Astrocyte (in vitro differentiated cells and primary cell): ENCODE measurements at regions not wholly inside any gene's neighbourhood (a gene's known extent, or its start where the extent isn't known, plus 50 kb on each side); places are given as distances from the start of the nearest gene placed in this dataset.

Experiments
- DNase-seq: peaks from one replicate; pipeline ENCODE4 v3.0.0-alpha.2; 2010; ENCODE audit warnings: low read depth
- FAIRE-seq: peaks from 2 replicates; lab custom pipeline; 2011; peaks lifted over from hg19 to GRCh38; lab: Jason Lieb, UNC
- H2AFZ ChIP-seq: 2 replicates; pipeline ENCODE4 v1.6.0; 2012; ENCODE audit warnings: low read depth, low read length, inconsistent platforms
- H3K27ac ChIP-seq: 2 replicates; pipeline ENCODE4 v1.5.1; 2011; ENCODE audit warnings: low read depth, low read length, inconsistent platforms
- H3K27me3 ChIP-seq: 2 replicates; pipeline ENCODE4 v1.6.0; 2011; ENCODE audit warnings: low read length, inconsistent platforms; ENCODE audit not compliant: insufficient read depth
- H3K36me3 ChIP-seq: 2 replicates; pipeline ENCODE4 v1.5.1; 2011; ENCODE audit warnings: low read length, inconsistent platforms; ENCODE audit not compliant: insufficient read depth
- H3K4me1 ChIP-seq: 2 replicates; pipeline ENCODE4 v1.5.1; 2011; ENCODE audit warnings: low read length, inconsistent platforms; ENCODE audit not compliant: insufficient read depth
- H3K4me2 ChIP-seq: 2 replicates; pipeline ENCODE4 v1.6.0; 2012; ENCODE audit warnings: low read length, inconsistent platforms
- H3K4me3 ChIP-seq: 2 replicates; pipeline ENCODE4 v1.5.1; 2011; ENCODE audit warnings: low read depth, mild to moderate bottlenecking, low read length, inconsistent platforms; ENCODE audit not compliant: insufficient read depth
- H3K79me2 ChIP-seq: 2 replicates; pipeline ENCODE4 v1.6.0; 2012; ENCODE audit warnings: mild to moderate bottlenecking, low read length, inconsistent platforms; ENCODE audit not compliant: insufficient read depth
- H3K9ac ChIP-seq: 2 replicates; pipeline ENCODE4 v1.6.0; 2012; ENCODE audit warnings: mild to moderate bottlenecking, low read length, inconsistent platforms
- H3K9me3 ChIP-seq: 2 replicates; pipeline ENCODE4 v1.5.1; 2012; ENCODE audit warnings: low read depth, mild to moderate bottlenecking, low read length, inconsistent platforms; ENCODE audit not compliant: insufficient read depth
- H4K20me1 ChIP-seq: 2 replicates; pipeline ENCODE4 v1.6.0; 2012; ENCODE audit warnings: low read length, inconsistent platforms; ENCODE audit not compliant: insufficient read depth
- H3K27ac Mint-ChIP-seq: one replicate; pipeline ENCODE4 v1.8.0; 2021; ENCODE audit warnings: mild to moderate bottlenecking, mixed read lengths; ENCODE audit not compliant: unreplicated experiment
- H3K27me3 Mint-ChIP-seq: one replicate; pipeline ENCODE4 v1.8.0; 2021; ENCODE audit warnings: low read depth, mixed read lengths; ENCODE audit not compliant: unreplicated experiment
- H3K36me3 Mint-ChIP-seq: one replicate; pipeline ENCODE4 v1.8.0; 2021; ENCODE audit warnings: low read depth, mixed read lengths; ENCODE audit not compliant: unreplicated experiment
- H3K4me1 Mint-ChIP-seq: one replicate; pipeline ENCODE4 v1.8.0; 2021; ENCODE audit warnings: low read depth, mixed read lengths; ENCODE audit not compliant: unreplicated experiment
- H3K4me3 Mint-ChIP-seq: one replicate; pipeline ENCODE4 v1.8.0; 2021; ENCODE audit warnings: mild to moderate bottlenecking, moderate library complexity, mixed read lengths; ENCODE audit not compliant: unreplicated experiment
- H3K9me3 Mint-ChIP-seq: one replicate; pipeline ENCODE4 v1.8.0; 2021; ENCODE audit warnings: mild to moderate bottlenecking, mixed read lengths; ENCODE audit not compliant: unreplicated experiment
- EZH2 ChIP-seq: IDR thresholded peaks from 2 replicates; pipeline ENCODE4 v1.6.1; 2012; ENCODE audit warnings: mild to moderate bottlenecking, low read length, inconsistent platforms; ENCODE audit not compliant: insufficient read depth
- TF ChIP-seq, protein P1 (sequence below): IDR thresholded peaks from 2 replicates; pipeline ENCODE4 v1.5.1; 2011; ENCODE audit warnings: low read depth, mild to moderate bottlenecking, inconsistent platforms, low read length, moderate library complexity; ENCODE audit not compliant: insufficient read depth

DNA sequence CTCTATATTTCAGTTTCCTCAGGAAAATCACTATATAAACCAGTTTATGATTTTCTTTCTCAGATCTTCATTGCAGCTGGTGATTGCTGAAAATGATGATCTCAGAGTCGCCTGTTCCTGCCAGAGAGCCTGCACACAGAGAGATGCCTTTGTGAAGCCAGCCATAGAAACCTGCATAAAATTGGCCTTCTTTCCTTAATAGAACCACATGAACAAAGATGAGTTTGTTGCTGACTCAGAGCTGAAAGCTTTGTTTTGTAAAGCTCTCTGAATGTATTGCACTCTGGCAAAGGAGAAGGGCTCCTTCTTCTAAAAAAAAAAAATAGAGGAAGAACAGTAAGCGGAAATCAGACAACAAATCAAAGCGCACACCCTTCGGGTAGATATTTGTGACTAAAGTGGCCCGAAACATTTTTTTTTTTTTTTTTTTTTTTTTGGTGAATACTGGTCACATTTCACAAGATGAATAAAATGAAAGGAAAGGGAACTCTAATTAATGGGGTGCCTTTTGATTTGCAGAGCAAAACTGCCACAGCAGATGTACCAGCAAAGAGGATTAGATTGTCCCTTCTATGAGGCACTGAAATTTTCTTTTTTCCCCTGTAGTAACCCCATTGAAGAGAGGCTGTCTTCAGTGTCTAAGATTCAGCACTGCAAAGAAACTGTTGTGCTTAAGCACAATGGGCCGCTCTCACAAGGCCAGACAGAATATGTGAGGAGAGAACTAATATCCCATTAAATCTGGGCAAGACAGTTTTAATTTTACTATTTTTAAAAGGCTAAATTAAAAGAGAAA lies 75.1 kb upstream of the PTPRZ1 start:
- Histone ChIP-seq H3K27me3 (no peaks in the 10 kb centered on the region), H3K4me2 (peak overlapping the region; percentile 53)
- peak overlapping the region; percentile 90 for H3K27ac Mint-ChIP-seq

DNA sequence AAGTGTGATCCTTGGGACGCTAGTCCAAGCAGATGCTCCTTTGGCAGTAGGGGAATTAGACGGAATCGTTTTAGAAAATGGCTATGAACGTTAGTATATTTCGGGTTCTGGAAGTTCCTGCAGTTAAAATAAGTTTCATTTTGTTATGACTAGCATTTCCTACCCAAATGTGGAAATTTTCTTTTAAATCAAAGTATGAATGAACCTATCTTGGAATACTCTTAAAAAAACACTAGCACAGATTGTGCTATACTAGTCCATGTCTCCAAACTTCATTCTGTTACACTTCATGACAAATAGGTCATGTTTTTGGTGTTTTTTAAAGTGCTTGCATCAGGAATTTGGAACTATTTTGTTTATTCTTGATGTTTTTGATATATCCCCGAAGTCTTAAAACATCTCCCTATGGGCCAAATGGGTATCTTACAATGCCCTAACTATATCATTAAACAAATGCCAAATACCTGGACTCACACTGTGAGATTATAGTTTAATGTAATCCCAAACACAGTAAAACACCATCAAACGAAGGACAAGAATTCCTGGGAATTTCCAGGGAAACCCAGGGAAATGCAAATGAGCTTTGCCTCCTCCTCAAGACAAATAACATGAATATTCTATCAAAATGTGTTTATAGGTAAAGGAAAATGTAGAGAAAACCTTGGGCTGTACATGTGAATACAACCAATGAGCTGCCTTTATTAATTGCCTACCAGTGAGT lies 75.9 kb upstream of the PTPRZ1 start:
- Histone ChIP-seq H3K79me2 (no peaks in the 10 kb centered on the region), H3K27ac (peak overlapping the region; percentile 62), H3K4me1 (no peaks in the 10 kb centered on the region), H3K9me3 (no peaks in the 10 kb centered on the region), H3K27me3 (no peaks in the 10 kb centered on the region), H3K4me3 (no peak overlapping the region), H3K4me2 (peak overlapping the region; percentile 53), H4K20me1 (no peaks in the 10 kb centered on the region), H3K9ac (no peak overlapping the region), H2AFZ (no peak overlapping the region), H3K36me3 (no peaks in the 10 kb centered on the region)
- Mint-ChIP-seq H3K27me3 (no peaks in the 10 kb centered on the region), H3K4me3 (no peak overlapping the region), H3K9me3 (no peaks in the 10 kb centered on the region), H3K36me3 (no peaks in the 10 kb centered on the region), H3K4me1 (peaks cover 20% of the 10 kb centered on the region), H3K27ac (peak overlapping the region; percentile 90)
- TF ChIP-seq, protein P1, sequence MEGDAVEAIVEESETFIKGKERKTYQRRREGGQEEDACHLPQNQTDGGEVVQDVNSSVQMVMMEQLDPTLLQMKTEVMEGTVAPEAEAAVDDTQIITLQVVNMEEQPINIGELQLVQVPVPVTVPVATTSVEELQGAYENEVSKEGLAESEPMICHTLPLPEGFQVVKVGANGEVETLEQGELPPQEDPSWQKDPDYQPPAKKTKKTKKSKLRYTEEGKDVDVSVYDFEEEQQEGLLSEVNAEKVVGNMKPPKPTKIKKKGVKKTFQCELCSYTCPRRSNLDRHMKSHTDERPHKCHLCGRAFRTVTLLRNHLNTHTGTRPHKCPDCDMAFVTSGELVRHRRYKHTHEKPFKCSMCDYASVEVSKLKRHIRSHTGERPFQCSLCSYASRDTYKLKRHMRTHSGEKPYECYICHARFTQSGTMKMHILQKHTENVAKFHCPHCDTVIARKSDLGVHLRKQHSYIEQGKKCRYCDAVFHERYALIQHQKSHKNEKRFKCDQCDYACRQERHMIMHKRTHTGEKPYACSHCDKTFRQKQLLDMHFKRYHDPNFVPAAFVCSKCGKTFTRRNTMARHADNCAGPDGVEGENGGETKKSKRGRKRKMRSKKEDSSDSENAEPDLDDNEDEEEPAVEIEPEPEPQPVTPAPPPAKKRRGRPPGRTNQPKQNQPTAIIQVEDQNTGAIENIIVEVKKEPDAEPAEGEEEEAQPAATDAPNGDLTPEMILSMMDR, result no peak
- no peak for TF ChIP-seq EZH2
- DNase-seq (no peak), FAIRE-seq (no peak)

More for the DNA sequence above, 75.1 kb upstream of the PTPRZ1 start:
- H3K9me3 Mint-ChIP-seq, result no peaks in the 10 kb centered on the region
- Histone ChIP-seq H3K36me3 (no peaks in the 10 kb centered on the region), H3K27ac (peak overlapping the region; percentile 62), H3K4me1 (no peaks in the 10 kb centered on the region), H3K9me3 (no peaks in the 10 kb centered on the region), H3K4me3 (no peak overlapping the region), H2AFZ (no peak overlapping the region), H4K20me1 (no peaks in the 10 kb centered on the region), H3K9ac (no peak overlapping the region), H3K79me2 (no peaks in the 10 kb centered on the region)
- H3K36me3 Mint-ChIP-seq, result no peaks in the 10 kb centered on the region
- DNase-seq (peak; percentile 64), FAIRE-seq (no peak)
- no peak for TF ChIP-seq EZH2
- TF ChIP-seq, protein P1, result no peak
- H3K4me1 Mint-ChIP-seq, result peaks cover 20% of the 10 kb centered on the region
- H3K4me3 Mint-ChIP-seq, result no peak overlapping the region
- H3K27me3 Mint-ChIP-seq, result no peaks in the 10 kb centered on the region
